ENCODE measurements at regions not wholly inside any gene's neighbourhood (a gene's known extent, or its start where the extent isn't known, plus 50 kb on each side); places are given as distances from the start of the nearest gene placed in this dataset.
A peak's percentile ranks its signal among the peaks of the same experiment; 100 is the strongest.

- H3K4me3 ChIP-seq (ENCODE audit: low read depth, low read length): no peak overlapping the region
- no peak for TF ChIP-seq CTCF (IDR thresholded peaks at IDR 0.05; ENCODE audit: insufficient read depth, low read depth, low read length)
- no peak for DNase-seq (ENCODE audit: low read depth)
Measured at GRCh38 chr2:173419506-173419905, 64.8 kb downstream of the CDCA7 start.

GRCh38 chr2:173424886-173425285 lies 70.2 kb downstream of the CDCA7 start:
- H3K4me3 ChIP-seq (ENCODE audit: low read depth, low read length): no peak overlapping the region
- no peak for DNase-seq (ENCODE audit: low read depth)
- TF ChIP-seq CTCF (IDR thresholded peaks at IDR 0.05; ENCODE audit: insufficient read depth, low read depth, low read length): no peak

- peak; percentile 58 for DNase-seq (ENCODE audit: low read depth)
- no peak overlapping the region for H3K4me3 ChIP-seq (ENCODE audit: low read depth, low read length)
- no peak for TF ChIP-seq CTCF (IDR thresholded peaks at IDR 0.05; ENCODE audit: insufficient read depth, low read depth, low read length)
Measured at GRCh38 chr2:173427887-173428668, 73.4 kb downstream of the CDCA7 start.

GRCh38 chr2:173431191-173431590 lies 76.5 kb downstream of the CDCA7 start:
- no peak for DNase-seq (ENCODE audit: low read depth)
- H3K4me3 ChIP-seq (ENCODE audit: low read depth, low read length): no peak overlapping the region
- TF ChIP-seq CTCF (IDR thresholded peaks at IDR 0.05; ENCODE audit: insufficient read depth, low read depth, low read length): no peak

- no peak for TF ChIP-seq CTCF (IDR thresholded peaks at IDR 0.05; ENCODE audit: insufficient read depth, low read depth, low read length)
- no peak overlapping the region for H3K4me3 ChIP-seq (ENCODE audit: low read depth, low read length)
- DNase-seq (ENCODE audit: low read depth): peak; percentile 55
Measured at GRCh38 chr2:173432049-173432754, 77.5 kb downstream of the CDCA7 start.

GRCh38 chr2:173434762-173435569 lies 80.3 kb downstream of the CDCA7 start:
- no peak overlapping the region for H3K4me3 ChIP-seq (ENCODE audit: low read depth, low read length)
- TF ChIP-seq CTCF (IDR thresholded peaks at IDR 0.05; ENCODE audit: insufficient read depth, low read depth, low read length): no peak
- DNase-seq (ENCODE audit: low read depth): no peak
